HCT116 (cell line): ENCODE measurements at regions not wholly inside any gene's neighbourhood (a gene's known extent, or its start where the extent isn't known, plus 50 kb on each side); places are given as distances from the start of the nearest gene placed in this dataset.

Experiments used
- ATAC-seq: fragments of 200-7000 bp; cut with Tn5 transposase; 2 replicates; pipeline ENCODE4 v1.9.1; 2020; ENCODE audit warnings: mild to moderate bottlenecking, moderate library complexity
- BruUV-seq: library from RNA; stranded (reverse); fragments of 400-500 nt; replicated peaks from 2 replicates; lab custom pipeline; 2021; lab: Mats Ljungman, UMichigan
- CTCF ChIA-PET: fragments of 300-600 bp; sonication (Branson Sonifier 250); formaldehyde crosslinking; loops from one replicate; lab custom pipeline; 2021; ENCODE audit warnings: antibody characterized with exemption; lab: Charles Lee
- POLR2A ChIA-PET: fragments of 300-600, 350-600 bp; sonication (Branson Sonifier 250); formaldehyde crosslinking; loops from one replicate; lab custom pipeline; 2021; ENCODE audit warnings: antibody characterized with exemption; lab: Charles Lee
- RAD21 ChIA-PET, 2 experiments: fragments of 300-600 bp; sonication (Branson Sonifier 250); formaldehyde crosslinking; loops; one replicate each; lab custom pipeline; 2023; ENCODE audit warnings: low total read pairs in 2 of 2; ENCODE audit not compliant: uncharacterized antibody in 2 of 2, unreplicated experiment in 2 of 2, low non-redundant PET in 1 of 2; lab: Charles Lee
- DNase-seq: peaks from one replicate; pipeline ENCODE4 v3.0.0-alpha.2; 2010; ENCODE audit warnings: low read depth, low spot score
- H2AFZ ChIP-seq: fragments of 200-600 bp; shearing (Covaris generic), sonication (generic); 2 replicates; pipeline ENCODE4 v1.6.1; 2017; ENCODE audit warnings: low read depth, mixed run types, mixed read lengths, antibody characterized with exemption, low read length; ENCODE audit not compliant: poor library complexity, severe bottlenecking
- H3K27ac ChIP-seq: 2 replicates; pipeline ENCODE4 v1.5.1; 2012; ENCODE audit warnings: low read depth, low read length
- H3K27me3 ChIP-seq: fragments of 200-600 bp; sonication (generic); 2 replicates; pipeline ENCODE4 v1.6.1; 2016; ENCODE audit warnings: mixed run types, low read length, mixed read lengths; ENCODE audit not compliant: insufficient read depth
- H3K36me3 ChIP-seq, 2 experiments: fragments of 200-500 bp in 1 of 2; fragments of 200-600 bp in 1 of 2; sonication (Bioruptor generic) in 1 of 2; sonication (generic) in 1 of 2; 2 replicates each; pipeline versions ENCODE4 v1.5.1 to v1.6.1; 2014 to 2016; ENCODE audit warnings: low read length in 2 of 2, inconsistent platforms in 1 of 2, mixed read lengths in 1 of 2, mixed run types in 1 of 2; ENCODE audit not compliant: insufficient read depth in 2 of 2, control insufficient read depth in 1 of 2
- H3K4me1 ChIP-seq, 2 experiments: fragments of 200-600 bp in 1 of 2; sonication (generic) in 1 of 2; 2 replicates each; pipeline versions ENCODE4 v1.5.1 to v1.6.1; 2012 to 2017; ENCODE audit warnings: low read length in 2 of 2, inconsistent platforms in 1 of 2, mild to moderate bottlenecking in 1 of 2, mixed read lengths in 1 of 2, mixed run types in 1 of 2, moderate library complexity in 1 of 2; ENCODE audit not compliant: insufficient read depth in 2 of 2, control insufficient read depth in 1 of 2
- H3K4me2 ChIP-seq: fragments of 200-600 bp; sonication (generic); 2 replicates; pipeline ENCODE4 v1.6.1; 2017; ENCODE audit warnings: mixed run types, low read length, mixed read lengths
- H3K4me3 ChIP-seq, 2 experiments: fragments of 200-600 bp in 1 of 2; sonication (generic) in 1 of 2; replicated peaks in 1 of 2; 2 replicates each; pipeline ENCODE4 v1.5.1; 2011 to 2016; ENCODE audit warnings: low read length in 2 of 2, control low read depth in 1 of 2, low read depth in 1 of 2, mild to moderate bottlenecking in 1 of 2, mixed read lengths in 1 of 2, mixed run types in 1 of 2
- H3K79me2 ChIP-seq: fragments of 200-600 bp; sonication (generic); 2 replicates; pipeline ENCODE4 v1.6.1; 2017; ENCODE audit warnings: mild to moderate bottlenecking, mixed run types, low read length, moderate library complexity, mixed read lengths; ENCODE audit not compliant: insufficient read depth
- H3K9ac ChIP-seq: fragments of 200-600 bp; sonication (generic); 2 replicates; pipeline ENCODE4 v1.6.1; 2016; ENCODE audit warnings: low read length, mixed read lengths
- H3K9me2 ChIP-seq: fragments of 200-600 bp; sonication (generic), shearing (Covaris generic); 2 replicates; pipeline ENCODE4 v1.6.1; 2017; ENCODE audit warnings: mixed run types, mild to moderate bottlenecking, moderate library complexity; ENCODE audit not compliant: insufficient read depth
- H3K9me3 ChIP-seq, 2 experiments: fragments of 200-500 bp in 1 of 2; fragments of 200-600 bp in 1 of 2; sonication (Bioruptor generic) in 1 of 2; sonication (generic) in 1 of 2; 2 replicates each; pipeline ENCODE4 v1.6.1; 2014 to 2017; ENCODE audit warnings: low read length in 2 of 2, mixed read lengths in 2 of 2, inconsistent platforms in 1 of 2, low read depth in 1 of 2, mild to moderate bottlenecking in 1 of 2, mixed run types in 1 of 2, moderate library complexity in 1 of 2; ENCODE audit not compliant: control insufficient read depth in 1 of 2, insufficient read depth in 1 of 2
- H4K20me1 ChIP-seq: fragments of 200-600 bp; sonication (generic), shearing (Covaris generic); 2 replicates; pipeline ENCODE4 v1.6.1; 2017; ENCODE audit warnings: mixed run types, mild to moderate bottlenecking, moderate library complexity; ENCODE audit not compliant: insufficient read depth
- ATF3 ChIP-seq: IDR thresholded peaks from 2 replicates; pipeline ENCODE4 v1.6.1; 2012
- CBX3 ChIP-seq: IDR thresholded peaks from 2 replicates; pipeline ENCODE4 v1.6.1; 2012; ENCODE audit warnings: low read depth
- CTCF ChIP-seq, 3 experiments: fragments of 200-600 bp in 1 of 3; sonication (generic) in 1 of 3; IDR thresholded peaks in 2 of 3; conservative IDR thresholded peaks in 1 of 3; 2 replicates each; pipeline ENCODE4 v1.5.1; 2012 to 2017; ENCODE audit warnings: low read depth in 2 of 3, low read length in 2 of 3, antibody characterized with exemption in 1 of 3, borderline replicate concordance in 1 of 3, control low read depth in 1 of 3, mild to moderate bottlenecking in 1 of 3, mixed read lengths in 1 of 3, mixed run types in 1 of 3, moderate library complexity in 1 of 3; ENCODE audit not compliant: insufficient read depth in 1 of 3
- ELF1 ChIP-seq: IDR thresholded peaks from 2 replicates; pipeline ENCODE4 v1.6.1; 2012; ENCODE audit warnings: low read depth, borderline replicate concordance
- EZH2phosphoT487 ChIP-seq: fragments of 200-600 bp; IDR thresholded peaks from 2 replicates; pipeline ENCODE4 v1.6.1; 2018; ENCODE audit warnings: antibody characterized with exemption, borderline replicate concordance
- FOSL1 ChIP-seq: IDR thresholded peaks from 2 replicates; pipeline ENCODE4 v1.6.1; 2012; ENCODE audit warnings: low read depth
- JUND ChIP-seq: IDR thresholded peaks from 2 replicates; pipeline ENCODE4 v1.6.1; 2012
- MAX ChIP-seq: IDR thresholded peaks from 2 replicates; pipeline ENCODE4 v1.6.1; 2012
- POLR2A ChIP-seq: IDR thresholded peaks from 2 replicates; pipeline ENCODE4 v1.7.0; 2011; ENCODE audit warnings: borderline replicate concordance; ENCODE audit not compliant: insufficient read depth, insufficient read length; ENCODE audit errors: extremely low read depth
- RAD21 ChIP-seq: IDR thresholded peaks from 2 replicates; pipeline ENCODE4 v1.6.1; 2012; ENCODE audit warnings: low read depth, mild to moderate bottlenecking
- REST ChIP-seq: IDR thresholded peaks from 2 replicates; pipeline ENCODE4 v1.6.1; 2012; ENCODE audit warnings: low read depth
- SIN3A ChIP-seq: IDR thresholded peaks from 2 replicates; pipeline ENCODE4 v1.6.1; 2012; ENCODE audit warnings: low read depth
- SP1 ChIP-seq: IDR thresholded peaks from 2 replicates; pipeline ENCODE4 v1.6.1; 2012; ENCODE audit warnings: low read depth
- SRF ChIP-seq: IDR thresholded peaks from 2 replicates; pipeline ENCODE4 v1.6.1; 2012; ENCODE audit warnings: low read depth
- TCF7L2 ChIP-seq: IDR thresholded peaks from 2 replicates; pipeline ENCODE4 v1.7.0; 2011; ENCODE audit warnings: borderline replicate concordance, inconsistent platforms; ENCODE audit not compliant: insufficient read depth, insufficient read length; ENCODE audit errors: extremely low read depth
- YY1 ChIP-seq: IDR thresholded peaks from 2 replicates; pipeline ENCODE4 v1.6.1; 2011; ENCODE audit warnings: low read length, low read depth, moderate library complexity, mild to moderate bottlenecking; ENCODE audit not compliant: insufficient replicate concordance; ENCODE audit errors: extremely low read depth
- ZBTB33 ChIP-seq: IDR thresholded peaks from 2 replicates; pipeline ENCODE4 v1.6.1; 2011; ENCODE audit warnings: mild to moderate bottlenecking, low read length, moderate library complexity; ENCODE audit not compliant: insufficient replicate concordance; ENCODE audit errors: extremely low read depth
- ZFX ChIP-seq: fragments of 450-650 bp; IDR thresholded peaks from 2 replicates; pipeline ENCODE4 v1.6.1; 2017
- ZNF274 ChIP-seq: fragments of 200-500 bp; sonication (Bioruptor generic); IDR thresholded peaks from 2 replicates; pipeline ENCODE4 v1.6.1; 2014; ENCODE audit warnings: mild to moderate bottlenecking, low read depth, low read length, inconsistent platforms
- intact Hi-C: fragments of 100-400 bp; cut with micrococcal nuclease; formaldehyde crosslinking; loops from 2 replicates; pipeline ENCODE4 v1.10.0; 2022

- H3K79me2 ChIP-seq, result peaks cover 80% of the 10 kb centered on the region
- no peak for DNase-seq
- ChIA-PET POLR2A (no interaction called here), RAD21 (interaction anchor here in 1 of 2 experiments (0.6 kb wide), 1 partner anchor 349 kb away, joined by 6 read pairs; the partner anchor contains the start of gene SOX9)
- intact Hi-C loops, result no loop called here
- BruUV-seq, result no TSS peak
- no peak for ATAC-seq
- H3K27ac ChIP-seq, result no peak overlapping the region
- H3K4me3 ChIP-seq, result no peak overlapping the region
- TF ChIP-seq ZNF274 (no peak), REST (no peak), ATF3 (no peak), CBX3 (no peak), MAX (no peak), SP1 (no peak), YY1 (no peak), ZFX (no peak), EZH2phosphoT487 (no peak), SRF (no peak), RAD21 (no peak), ELF1 (no peak), TCF7L2 (no peak), SIN3A (no peak), ZBTB33 (no peak), POLR2A (no peak), CTCF (IDR thresholded peaks at IDR 0.05 in 2 of 3, conservative IDR thresholded peaks at IDR 0.05 in 1 of 3; ENCODE audit: borderline replicate concordance in 1 of 3, insufficient read depth in 1 of 3, low read depth in 2 of 3, low read length in 2 of 3) (no peak), FOSL1 (no peak), JUND (no peak)
- TF ChIP-seq, all 23 proteins: peak for 0
- peaks cover 6% of the 10 kb centered on the region; the same call in 1 of the 2 replicates for H4K20me1 ChIP-seq
- no peaks in the 10 kb centered on the region for H3K9me3 ChIP-seq
- H3K4me1 ChIP-seq, result peaks cover 18 to 63% of the 10 kb centered on the region in 2 experiments
- H3K9me2 ChIP-seq, result no peaks in the 10 kb centered on the region
- H2AFZ ChIP-seq, result no peak overlapping the region
- H3K27me3 ChIP-seq, result no peaks in the 10 kb centered on the region
- CTCF ChIA-PET, result interaction anchor here (0.6 to 1.0 kb wide), 3 partner anchors 8 to 116 kb away, joined by 3 to 5 read pairs (median 5); no protein-coding TSS in a partner anchor
- no peak overlapping the region for H3K4me2 ChIP-seq
- H3K36me3 ChIP-seq, result no peaks in the 10 kb centered on the region
- H3K9ac ChIP-seq, result no peak overlapping the region
These were observed 349.4 kb downstream of the SOX9 start for GRCh38 chr17:72470121-72470705.
